GM12801 (cell line): ENCODE measurements at regions not wholly inside any gene's neighbourhood (a gene's known extent, or its start where the extent isn't known, plus 50 kb on each side); places are given as distances from the start of the nearest gene placed in this dataset.

Experiments used
- TF ChIP-seq, protein P1 (sequence below): IDR thresholded peaks from one replicate; pipeline ENCODE4 v1.5.1; 2011; ENCODE audit warnings: control low read depth; ENCODE audit not compliant: insufficient read length; ENCODE audit errors: extremely low read depth

DNA sequence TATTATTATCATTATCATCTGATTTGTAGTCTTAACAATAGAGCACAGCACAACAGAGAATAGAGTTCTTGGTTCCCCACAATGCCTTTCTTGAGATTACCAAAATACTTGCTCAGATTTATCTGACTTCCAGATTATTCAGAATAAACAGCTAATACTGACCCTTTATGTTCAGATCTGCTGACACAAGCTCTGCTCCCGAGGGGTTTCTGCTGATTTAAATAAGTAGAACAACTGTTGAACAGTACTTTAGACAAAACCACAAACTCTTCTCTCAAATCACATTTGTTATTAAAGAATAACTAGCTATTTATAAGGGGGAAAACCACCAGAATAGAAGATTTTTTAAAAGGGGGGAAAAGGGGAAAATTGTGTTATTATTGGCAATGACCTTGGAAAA, 380.2 kb upstream of the ATP11B start:
- TF ChIP-seq, protein P1, sequence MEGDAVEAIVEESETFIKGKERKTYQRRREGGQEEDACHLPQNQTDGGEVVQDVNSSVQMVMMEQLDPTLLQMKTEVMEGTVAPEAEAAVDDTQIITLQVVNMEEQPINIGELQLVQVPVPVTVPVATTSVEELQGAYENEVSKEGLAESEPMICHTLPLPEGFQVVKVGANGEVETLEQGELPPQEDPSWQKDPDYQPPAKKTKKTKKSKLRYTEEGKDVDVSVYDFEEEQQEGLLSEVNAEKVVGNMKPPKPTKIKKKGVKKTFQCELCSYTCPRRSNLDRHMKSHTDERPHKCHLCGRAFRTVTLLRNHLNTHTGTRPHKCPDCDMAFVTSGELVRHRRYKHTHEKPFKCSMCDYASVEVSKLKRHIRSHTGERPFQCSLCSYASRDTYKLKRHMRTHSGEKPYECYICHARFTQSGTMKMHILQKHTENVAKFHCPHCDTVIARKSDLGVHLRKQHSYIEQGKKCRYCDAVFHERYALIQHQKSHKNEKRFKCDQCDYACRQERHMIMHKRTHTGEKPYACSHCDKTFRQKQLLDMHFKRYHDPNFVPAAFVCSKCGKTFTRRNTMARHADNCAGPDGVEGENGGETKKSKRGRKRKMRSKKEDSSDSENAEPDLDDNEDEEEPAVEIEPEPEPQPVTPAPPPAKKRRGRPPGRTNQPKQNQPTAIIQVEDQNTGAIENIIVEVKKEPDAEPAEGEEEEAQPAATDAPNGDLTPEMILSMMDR, result no peak

GRCh38 chr3:182413682-182414081, 379.6 kb upstream of the ATP11B start:
- TF ChIP-seq, protein P1, result no peak

DNA sequence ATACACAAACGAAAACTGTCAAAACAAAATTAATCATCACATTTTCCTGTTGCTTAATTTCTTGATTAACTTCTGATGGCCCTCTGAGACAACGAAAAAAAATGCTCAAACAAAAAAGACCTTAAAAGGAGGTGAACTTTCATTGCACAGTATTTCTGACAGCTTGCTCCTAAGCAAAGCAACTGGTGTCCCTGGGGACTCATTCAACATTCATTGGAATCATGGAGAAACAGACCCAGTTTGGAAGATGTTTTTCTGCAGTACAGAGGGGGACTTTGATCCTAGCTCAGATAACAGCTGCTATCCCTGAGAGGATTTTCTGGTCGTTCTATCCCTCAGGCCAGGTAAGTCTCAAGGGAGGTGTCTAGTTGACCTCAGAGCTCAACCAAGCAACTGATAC, 378.7 kb upstream of the ATP11B start:
- TF ChIP-seq, protein P1, result no peak

GRCh38 chr3:182420741-182421140, 372.6 kb upstream of the ATP11B start:
- TF ChIP-seq, protein P1, result no peak

GRCh38 chr3:182424006-182424405, 369.3 kb upstream of the ATP11B start:
- TF ChIP-seq, protein P1, result no peak

GRCh38 chr3:182435860-182436259, 357.4 kb upstream of the ATP11B start:
- TF ChIP-seq, protein P1, result no peak

DNA sequence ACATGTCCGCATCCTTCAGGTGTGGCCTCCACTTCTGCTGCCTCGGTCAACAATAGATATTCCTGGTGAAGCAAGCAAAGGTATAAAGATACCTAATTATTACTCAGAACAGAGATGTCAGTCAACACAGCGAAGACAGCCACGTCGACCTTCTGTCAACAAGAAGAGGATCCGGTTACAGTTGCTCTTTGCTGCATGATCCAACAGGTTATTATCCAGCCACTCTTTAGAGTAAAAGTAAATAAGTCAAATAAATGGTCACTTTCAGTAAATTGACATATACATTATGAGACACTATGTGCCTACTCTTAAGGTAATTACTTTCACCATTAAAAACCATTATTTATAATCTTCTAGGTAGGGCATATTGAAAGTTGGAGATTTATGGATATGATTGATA, 356.8 kb upstream of the ATP11B start:
- TF ChIP-seq, protein P1, result no peak

GRCh38 chr3:182438398-182438797, 354.9 kb upstream of the ATP11B start:
- TF ChIP-seq, protein P1, result no peak
